Medulla oblongata (tissue), 1 donor: ENCODE measurements at regions not wholly inside any gene's neighbourhood (a gene's known extent, or its start where the extent isn't known, plus 50 kb on each side); places are given as distances from the start of the nearest gene placed in this dataset.
"Not testable (repeated sequence)": the region's sequence is repeated elsewhere in the genome, so short reads cannot be mapped to it uniquely, and the experiment has no call there.

ENCODE experiments used
- DNase-seq: peaks from one replicate; pipeline ENCODE4 v3.0.0-alpha.2; 2015; ENCODE audit errors: extremely low spot score

GRCh38 chr7:124247691-124248090, 214.8 kb upstream of the TMEM229A start:
- DNase-seq = no peak

GRCh38 chr7:124246262-124246863, 213.5 kb upstream of the TMEM229A start:
- no peak for DNase-seq

- DNase-seq = not testable (repeated sequence)
These were observed 211.6 kb upstream of the TMEM229A start for GRCh38 chr7:124244469-124244868.

GRCh38 chr7:124219681-124220080, 186.8 kb upstream of the TMEM229A start:
- no peak for DNase-seq

- DNase-seq = no peak
These were observed 175.8 kb upstream of the TMEM229A start for GRCh38 chr7:124208642-124209041.

GRCh38 chr7:124208173-124208572, 175.3 kb upstream of the TMEM229A start:
- no peak for DNase-seq

- DNase-seq = no peak
These were observed 172.7 kb upstream of the TMEM229A start for GRCh38 chr7:124205526-124205925.

- DNase-seq = no peak
These were observed 169.7 kb upstream of the TMEM229A start for GRCh38 chr7:124202546-124202945.

GRCh38 chr7:124201768-124202349, 169.0 kb upstream of the TMEM229A start:
- DNase-seq = peak; percentile 23

GRCh38 chr7:124196519-124196918, 163.7 kb upstream of the TMEM229A start:
- peak; percentile 11 for DNase-seq

- DNase-seq = no peak
These were observed 160.0 kb upstream of the TMEM229A start for GRCh38 chr7:124192885-124193284.

GRCh38 chr7:124191713-124192112, 158.8 kb upstream of the TMEM229A start:
- DNase-seq = no peak

- no peak for DNase-seq
These were observed 158.2 kb upstream of the TMEM229A start for GRCh38 chr7:124191030-124191429.

GRCh38 chr7:124188576-124188975, 155.7 kb upstream of the TMEM229A start:
- DNase-seq = no peak

GRCh38 chr7:124187962-124188361, 155.1 kb upstream of the TMEM229A start:
- DNase-seq = no peak

GRCh38 chr7:124183649-124184048, 150.8 kb upstream of the TMEM229A start:
- no peak for DNase-seq

GRCh38 chr7:124179641-124180040, 146.8 kb upstream of the TMEM229A start:
- DNase-seq = no peak

GRCh38 chr7:124177891-124178290, 145.0 kb upstream of the TMEM229A start:
- no peak for DNase-seq

GRCh38 chr7:124171812-124172211, 138.9 kb upstream of the TMEM229A start:
- not testable (repeated sequence) for DNase-seq

GRCh38 chr7:124171068-124171467, 138.2 kb upstream of the TMEM229A start:
- peak; percentile 77 for DNase-seq

GRCh38 chr7:124168616-124169015, 135.7 kb upstream of the TMEM229A start:
- no peak for DNase-seq

GRCh38 chr7:124162667-124163066, 129.8 kb upstream of the TMEM229A start:
- DNase-seq = no peak

- peak; percentile 66 for DNase-seq
These were observed 122.7 kb upstream of the TMEM229A start for GRCh38 chr7:124155432-124156022.
